Skin of body (tissue), 1 donor: ENCODE measurements at regions not wholly inside any gene's neighbourhood (a gene's known extent, or its start where the extent isn't known, plus 50 kb on each side); places are given as distances from the start of the nearest gene placed in this dataset.

Experiments used
- DNase-seq: peaks from one replicate; lab custom pipeline; 2025; lab: John Stamatoyannopoulos, UW

DNA sequence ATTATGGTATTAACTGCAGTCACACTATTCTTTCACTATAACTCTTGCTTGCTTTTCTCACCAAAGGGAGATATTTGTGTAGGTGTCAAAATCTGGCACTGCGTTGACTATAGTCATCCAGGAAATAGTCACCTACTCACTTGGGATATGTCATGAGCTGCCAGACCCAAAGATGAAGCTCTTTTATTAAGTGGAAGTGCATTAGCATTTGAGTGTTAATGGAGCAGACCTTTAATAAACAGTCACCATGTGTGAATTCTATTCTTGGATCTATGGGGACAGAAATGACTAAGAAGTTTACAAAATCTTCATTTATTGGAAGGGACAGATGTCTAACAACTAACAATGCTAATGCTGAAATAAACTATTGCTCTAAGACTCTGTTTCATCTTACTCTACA, 130.1 kb upstream of the NEDD9 start:
- DNase-seq: no peak

DNA sequence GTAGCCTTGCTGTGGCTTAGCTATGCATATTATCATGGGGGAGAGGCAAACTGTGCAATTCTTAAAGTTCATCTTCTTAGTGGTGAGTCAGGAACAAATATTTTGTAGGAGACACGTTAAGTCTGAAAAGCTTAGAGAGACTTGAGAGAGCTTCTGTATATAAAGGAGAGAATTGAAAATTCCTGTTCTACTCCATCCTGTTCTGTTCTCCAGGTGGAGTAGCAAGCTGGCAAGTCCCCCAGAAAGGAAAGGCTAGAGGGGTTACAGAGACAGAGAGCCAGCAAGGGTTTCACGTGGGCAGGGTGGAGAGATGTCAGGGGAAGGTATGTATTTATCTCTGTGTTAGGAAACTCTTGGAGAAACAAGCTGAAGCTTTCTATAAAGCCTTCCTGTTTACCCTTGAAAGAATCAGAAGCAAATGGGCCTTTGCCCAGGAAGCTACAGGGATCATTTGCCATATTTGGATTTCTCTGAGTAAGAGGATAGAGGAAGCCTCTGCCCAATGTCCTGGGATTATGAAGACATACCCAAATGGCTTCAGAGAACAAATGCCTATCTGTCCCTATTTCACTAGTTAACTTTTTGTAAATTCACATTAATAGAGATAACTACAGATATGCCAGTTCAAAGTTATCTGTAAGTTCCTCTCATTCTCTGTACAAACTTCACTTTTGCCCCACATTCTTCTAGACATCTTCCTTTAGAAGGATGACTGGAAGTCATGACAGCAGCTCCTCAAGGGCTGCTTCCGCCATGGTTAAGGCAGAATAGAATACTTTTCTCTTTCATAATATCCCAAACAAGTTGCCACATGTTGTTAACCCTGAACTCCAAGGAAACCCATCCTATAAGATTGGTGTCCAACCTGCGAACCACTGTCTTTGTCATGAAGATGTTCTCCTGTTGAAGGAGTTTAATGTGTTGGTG, 126.7 kb upstream of the NEDD9 start:
- DNase-seq: no peak

DNA sequence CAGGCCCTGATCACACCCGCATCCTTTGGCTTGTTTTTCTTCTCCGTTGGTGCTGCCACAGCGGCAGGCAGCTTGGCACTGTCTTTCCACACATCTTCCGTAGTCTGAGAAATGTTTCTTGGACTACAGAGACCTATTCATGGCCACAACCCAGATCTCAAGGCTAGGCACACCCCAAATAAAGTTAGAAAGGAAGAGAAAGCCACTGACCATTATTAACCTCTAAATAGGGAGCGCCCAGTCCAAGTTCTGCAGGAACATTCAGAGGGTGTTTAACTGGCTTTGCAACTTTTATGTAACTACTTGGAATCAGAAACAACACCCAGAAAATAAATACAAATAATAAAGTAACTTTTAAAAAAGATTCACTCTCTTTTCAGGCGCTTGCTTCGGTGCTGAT, 124.8 kb upstream of the NEDD9 start:
- no peak for DNase-seq

DNA sequence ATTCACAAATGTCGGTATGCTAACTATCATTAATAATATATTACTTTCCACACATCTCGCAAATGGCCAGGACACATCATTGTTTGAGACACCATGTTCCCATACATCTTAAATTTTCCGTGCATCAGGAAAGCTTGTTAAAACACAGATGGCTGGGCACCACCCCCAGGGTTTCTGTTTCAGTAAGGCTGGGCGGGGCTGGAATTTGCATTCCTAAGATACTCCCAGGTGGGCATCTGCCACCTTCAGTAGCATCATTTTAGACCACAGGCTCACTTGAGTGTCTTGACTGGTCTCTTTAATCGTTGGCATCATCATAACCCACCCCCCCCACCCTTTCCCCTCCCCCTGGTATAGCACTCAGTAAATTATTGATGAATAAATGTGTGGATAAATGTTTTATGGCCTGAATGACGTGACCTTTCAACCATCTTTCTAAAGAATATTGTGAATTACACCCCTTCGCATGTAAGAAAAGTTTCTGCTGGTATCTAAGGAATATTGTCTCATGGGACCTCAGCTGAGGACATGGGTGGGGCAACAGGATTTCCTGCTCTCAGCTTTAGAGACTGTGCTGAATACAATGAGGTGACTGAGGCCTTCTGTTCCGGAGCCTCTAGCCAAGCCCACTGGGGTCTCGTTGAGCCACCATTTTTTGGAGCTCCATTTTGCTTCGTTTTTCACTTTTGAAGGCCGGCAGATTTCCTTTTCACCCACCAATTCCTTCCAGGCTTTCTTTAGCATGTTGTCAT, 124.1 kb upstream of the NEDD9 start:
- no peak for DNase-seq

DNA sequence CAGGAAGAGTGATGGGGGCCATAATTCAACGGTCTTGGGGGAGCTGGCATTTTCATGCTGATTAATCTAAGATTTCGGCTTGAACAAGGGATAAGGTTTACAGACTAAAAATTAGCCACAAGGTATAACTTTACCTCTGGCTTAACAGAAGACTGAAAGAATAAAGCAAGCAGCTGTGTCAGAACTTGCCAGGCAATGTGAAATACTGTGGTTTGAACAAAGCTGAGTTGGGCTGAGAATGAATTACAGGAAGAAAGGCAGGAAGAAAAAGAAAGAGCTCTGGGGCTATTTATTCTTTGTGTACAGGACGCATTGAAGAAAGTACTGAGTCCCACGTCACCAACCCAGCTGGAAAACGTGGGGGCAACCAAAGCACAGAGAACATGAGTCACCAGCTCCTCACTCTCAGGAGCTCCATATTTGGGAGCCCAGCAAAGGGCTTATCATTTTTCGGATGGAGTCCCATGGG, 121.5 kb upstream of the NEDD9 start:
- DNase-seq: no peak

DNA sequence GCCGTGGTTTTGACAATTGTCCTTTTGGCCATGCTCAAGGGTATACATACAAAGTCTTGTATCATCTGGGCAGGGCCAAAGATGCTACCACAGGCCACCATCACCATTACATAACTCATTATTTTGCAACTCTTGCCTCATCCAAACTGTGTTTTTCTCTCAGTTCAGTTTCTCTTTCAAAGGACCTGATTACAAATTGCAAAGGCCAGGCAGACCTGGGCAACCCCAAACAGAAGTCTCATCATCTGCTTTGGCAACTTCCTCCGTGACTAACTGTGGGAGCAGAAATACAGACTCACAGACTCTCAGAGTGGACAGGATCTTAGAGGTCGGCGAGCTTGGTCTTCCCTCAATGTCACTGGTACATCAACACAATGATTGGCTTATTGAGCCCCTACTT, 117.8 kb upstream of the NEDD9 start:
- no peak for DNase-seq

DNA sequence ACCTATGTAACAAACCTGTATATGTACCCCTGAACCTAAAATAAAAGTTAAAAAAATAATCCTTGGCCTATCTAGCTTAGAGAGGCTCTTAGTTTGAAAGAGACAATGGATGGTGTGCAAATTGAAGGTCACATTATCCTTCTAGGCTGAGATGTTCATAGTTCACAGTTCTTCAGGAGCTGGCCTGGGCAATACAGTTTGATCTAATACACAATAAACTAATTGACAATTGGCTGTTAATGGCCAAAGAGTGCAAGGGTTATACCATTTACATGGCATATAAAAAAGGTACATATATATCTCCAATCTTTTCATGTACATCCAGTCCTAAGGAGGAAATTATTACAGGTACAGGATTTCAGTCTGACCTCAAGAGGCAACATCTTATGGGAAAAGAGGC, 117.4 kb upstream of the NEDD9 start:
- no peak for DNase-seq

DNA sequence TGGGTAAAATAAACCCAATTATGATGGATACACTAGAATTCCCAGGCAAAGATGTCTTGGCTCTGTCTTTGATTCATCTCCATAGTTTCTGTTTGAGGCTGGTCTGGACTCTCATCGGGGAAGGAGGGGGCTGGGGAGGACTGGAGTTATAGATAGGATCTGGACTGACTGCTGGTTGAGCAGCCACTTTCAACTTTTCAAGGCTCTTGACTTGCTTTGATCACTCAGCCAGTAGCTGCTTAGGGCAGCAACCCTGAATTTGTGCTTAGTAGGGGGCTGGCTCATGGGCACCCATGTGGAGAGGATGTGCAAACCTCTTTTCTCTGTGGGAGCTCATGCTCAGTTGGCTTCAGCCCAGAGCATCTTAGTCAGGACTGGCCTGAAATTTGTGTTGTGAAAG, 114.0 kb upstream of the NEDD9 start:
- DNase-seq: no peak

DNA sequence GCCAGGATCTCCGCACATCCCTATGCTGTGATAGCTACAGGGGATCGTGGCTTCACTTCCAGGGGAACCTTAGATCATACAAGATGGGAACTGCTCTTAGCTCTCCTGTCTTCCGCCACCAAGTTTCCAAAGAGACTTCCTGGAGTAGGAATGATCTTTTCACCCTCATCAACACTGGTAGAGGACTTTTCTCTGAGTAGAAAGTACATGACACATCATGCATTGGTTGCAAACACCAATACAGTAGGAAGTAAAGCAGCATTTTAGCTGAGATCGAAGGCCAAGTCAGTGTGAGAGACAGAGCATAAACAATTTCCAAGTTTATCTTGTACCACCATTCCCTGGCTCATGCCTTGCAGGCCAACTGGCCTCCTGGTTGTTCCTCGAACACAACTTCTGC, 113.1 kb upstream of the NEDD9 start:
- DNase-seq: no peak

DNA sequence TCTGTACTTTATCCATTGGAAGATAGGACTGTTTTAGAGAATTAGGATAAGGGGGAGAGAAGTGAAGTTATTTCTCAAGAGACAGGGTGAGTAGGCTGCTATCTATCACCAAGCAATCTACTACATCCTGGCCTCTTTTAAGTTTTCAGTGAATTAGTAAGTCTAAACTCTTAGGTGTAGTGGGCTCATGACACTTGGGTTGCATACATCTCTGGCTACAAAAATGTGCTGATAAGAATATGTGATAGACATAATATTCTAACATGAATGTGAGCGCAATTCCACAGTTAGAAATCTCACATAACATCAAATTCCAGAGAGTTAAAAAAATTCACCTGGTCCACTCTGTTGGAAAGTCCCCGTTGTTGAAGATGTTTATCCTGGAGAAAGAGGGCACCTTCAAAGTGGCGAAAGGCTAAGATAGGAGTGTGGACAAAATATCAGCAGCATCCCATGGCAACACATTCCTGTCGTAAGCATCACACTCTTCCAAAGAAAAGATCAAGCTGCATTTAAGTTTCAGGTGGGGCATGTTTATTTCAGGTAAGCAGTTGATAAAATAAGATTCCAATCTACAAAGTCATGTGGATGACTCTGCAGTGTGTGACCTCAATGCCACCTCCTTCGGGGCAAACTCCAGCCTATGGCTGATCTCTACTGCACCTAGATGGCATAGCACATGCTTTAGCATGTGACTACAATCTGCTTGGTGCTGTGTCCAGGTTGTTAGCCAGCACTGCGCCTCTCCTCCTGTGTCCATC, 111.7 kb upstream of the NEDD9 start:
- DNase-seq: no peak

DNA sequence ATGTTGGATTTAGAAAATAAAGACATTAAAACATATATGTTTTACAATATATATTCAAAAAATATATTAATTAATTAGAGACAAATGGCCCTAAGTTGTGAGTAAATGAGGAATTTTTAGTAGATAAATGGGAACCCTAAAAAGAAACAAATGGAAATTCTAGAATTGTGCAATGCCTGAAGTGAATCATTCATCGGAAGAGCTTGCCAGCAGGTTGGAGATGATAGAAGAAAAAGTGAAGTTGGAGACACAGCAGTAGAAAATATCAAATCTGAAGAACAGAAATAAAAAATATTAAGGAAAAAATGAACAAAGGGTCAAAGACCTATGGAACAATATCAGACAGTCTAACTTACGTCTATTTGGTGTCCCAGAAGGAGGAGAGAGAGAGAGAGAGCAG, 109.4 kb upstream of the NEDD9 start:
- DNase-seq: no peak

DNA sequence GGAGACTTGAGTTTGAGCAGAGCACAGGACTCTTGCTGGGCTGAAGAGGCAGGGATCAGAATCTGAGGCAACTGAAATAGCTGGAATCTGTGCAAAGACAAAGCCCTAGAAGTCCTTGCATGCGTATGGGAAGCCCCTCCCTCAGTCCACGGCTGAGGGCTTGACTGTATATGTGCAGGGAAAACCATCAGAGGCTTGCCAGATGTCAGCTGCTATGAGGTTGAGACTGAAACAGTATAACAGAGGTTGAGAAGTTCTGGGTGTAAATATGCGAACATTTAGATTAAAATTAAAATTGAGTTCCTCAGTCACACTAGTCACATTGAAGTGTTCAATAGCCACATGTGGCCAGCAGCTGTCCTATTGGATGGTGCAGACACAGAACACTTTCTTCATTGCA, 108.8 kb upstream of the NEDD9 start:
- no peak for DNase-seq

DNA sequence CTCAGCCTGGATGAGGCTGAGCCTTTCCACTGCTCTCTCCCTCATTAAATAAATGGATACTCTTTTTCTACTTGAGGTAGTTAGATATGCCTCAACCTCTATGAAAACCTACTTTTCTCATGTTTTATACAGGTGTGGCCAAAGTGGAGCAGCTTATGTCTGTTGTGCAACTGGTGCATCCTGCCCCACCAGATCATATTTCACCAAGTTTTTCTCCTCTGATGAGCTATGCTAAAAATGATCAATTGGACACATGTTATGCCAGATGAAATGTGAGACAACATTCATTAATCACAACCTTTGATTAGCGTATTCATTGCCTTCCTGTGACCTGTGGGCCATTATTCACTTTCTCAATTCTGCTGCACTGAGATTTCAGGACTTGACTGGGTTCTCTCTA, 106.9 kb upstream of the NEDD9 start:
- no peak for DNase-seq

DNA sequence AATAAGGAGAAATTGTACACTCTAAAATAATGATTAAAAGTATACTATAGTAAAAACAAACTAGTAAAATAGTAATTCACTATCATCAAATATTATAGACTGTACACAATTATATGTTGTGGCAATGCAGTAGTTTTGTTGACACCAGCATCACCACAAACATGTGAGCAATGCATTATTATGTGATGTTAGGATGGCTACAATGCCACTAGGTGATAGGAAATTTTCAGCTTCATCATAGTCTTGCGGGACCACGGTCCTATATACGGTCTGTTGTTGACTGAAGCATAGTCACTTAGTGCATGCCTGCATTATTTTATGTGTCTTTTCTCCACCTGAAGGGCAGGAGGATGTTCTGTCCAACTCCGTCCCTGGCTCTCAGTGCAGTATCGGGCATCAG, 104.8 kb upstream of the NEDD9 start:
- DNase-seq: no peak

DNA sequence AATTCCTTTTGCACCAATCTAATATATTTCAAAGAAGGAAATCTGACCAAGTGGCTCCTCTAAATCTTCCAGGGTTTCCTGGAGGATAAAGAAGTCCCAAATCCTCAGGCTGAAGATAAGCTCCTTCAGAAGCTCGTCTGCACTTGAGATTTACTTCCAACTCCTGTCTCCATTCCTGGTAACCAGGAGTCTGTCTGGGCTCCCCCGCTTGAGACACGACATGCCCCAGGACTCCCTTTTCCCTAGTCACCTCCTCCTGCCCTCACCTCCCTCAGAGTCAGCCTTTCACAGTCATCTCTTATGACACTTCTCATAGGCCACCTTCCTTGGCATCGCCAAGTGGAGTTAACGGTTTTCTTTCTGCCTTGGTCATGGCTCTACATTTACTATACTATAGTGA, 103.4 kb upstream of the NEDD9 start:
- no peak for DNase-seq

DNA sequence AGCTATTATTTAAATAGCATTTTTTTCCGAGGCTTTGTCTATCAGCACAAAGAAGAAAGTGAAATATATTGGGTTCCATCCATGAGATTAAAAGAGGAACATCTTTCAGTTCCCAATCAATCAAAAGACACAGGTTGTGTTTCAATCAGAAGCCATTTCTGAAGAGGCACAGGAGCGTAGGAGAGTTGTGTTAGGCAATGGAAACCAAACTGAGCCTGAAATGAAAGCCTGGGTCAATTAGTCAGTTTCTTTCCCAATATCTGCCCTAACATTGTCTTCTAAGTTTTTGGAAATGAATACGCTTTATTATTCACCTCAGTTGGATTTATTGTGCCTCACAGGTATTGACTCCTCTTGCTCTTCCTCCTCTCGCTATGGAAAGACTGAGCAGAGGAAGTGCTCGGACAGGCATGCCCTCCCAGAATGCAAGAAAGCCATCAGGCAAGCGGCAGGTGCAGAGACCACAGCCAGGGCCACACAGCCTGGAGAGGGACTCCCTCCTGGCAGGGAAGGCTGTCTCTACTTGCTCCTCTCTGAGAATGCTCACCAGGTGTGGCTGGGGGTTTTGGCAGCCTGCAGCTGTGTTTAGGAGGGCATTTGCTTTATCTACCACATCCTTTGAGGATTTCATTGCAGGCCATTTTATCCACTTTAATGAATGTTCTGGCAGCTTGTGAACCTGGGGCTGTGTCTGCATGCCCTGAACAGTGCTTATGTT, 100.8 kb upstream of the NEDD9 start:
- DNase-seq: no peak

DNA sequence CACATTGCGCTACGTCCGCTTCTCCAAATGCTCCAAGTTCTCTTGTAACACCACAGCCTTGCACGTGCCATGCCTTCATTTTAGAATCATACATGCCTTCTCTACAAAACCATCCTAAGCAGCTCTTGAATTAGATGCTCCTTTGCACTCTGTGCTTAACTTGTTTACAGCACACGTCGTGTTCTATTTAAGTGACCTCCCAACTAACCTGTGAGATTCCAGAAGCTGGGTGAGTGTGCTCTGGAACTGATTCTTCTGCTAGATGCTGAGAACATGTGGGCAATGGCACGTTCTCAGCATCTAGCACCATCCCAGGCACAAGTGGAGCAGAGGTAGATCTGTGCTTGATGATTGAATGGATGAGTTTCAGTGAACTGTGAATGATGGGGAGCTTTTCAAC, 100.0 kb upstream of the NEDD9 start:
- no peak for DNase-seq

DNA sequence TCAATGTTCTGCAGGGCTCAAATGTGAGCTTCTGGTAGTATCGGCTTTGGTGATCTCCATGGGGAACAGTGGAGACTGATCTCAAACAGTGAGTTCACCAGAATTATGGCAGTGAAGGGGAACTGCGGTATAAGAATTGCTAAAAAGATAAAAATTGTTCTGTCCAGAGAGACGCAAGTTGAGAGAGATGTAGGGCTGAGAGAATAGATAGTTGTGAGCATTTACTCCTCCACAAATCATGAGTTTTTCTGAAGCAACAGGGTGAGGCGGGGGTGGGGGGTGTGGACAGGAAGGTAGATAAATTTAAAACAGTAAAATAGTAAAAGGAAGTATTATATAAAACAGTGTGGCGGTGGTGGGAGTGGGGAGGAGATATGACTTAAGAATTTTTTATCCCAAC, 98.6 kb upstream of the NEDD9 start:
- DNase-seq: no peak

DNA sequence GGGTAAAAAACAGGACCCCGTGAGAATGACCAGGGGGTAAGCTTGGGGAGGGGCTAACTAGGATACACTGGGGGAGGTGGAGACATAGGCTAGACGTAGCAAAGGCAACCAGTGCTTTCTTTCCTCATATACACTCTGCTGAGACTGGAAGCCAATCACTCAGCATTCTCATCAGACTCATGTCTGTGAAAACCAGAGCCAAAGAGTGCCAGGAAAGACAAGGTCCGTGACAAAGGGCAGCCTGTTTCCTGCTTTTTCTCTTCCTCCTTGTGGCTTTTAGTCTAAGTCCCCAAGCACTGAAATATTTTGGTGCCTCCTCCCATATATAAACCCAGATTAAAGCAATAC, 97.9 kb upstream of the NEDD9 start:
- no peak for DNase-seq

DNA sequence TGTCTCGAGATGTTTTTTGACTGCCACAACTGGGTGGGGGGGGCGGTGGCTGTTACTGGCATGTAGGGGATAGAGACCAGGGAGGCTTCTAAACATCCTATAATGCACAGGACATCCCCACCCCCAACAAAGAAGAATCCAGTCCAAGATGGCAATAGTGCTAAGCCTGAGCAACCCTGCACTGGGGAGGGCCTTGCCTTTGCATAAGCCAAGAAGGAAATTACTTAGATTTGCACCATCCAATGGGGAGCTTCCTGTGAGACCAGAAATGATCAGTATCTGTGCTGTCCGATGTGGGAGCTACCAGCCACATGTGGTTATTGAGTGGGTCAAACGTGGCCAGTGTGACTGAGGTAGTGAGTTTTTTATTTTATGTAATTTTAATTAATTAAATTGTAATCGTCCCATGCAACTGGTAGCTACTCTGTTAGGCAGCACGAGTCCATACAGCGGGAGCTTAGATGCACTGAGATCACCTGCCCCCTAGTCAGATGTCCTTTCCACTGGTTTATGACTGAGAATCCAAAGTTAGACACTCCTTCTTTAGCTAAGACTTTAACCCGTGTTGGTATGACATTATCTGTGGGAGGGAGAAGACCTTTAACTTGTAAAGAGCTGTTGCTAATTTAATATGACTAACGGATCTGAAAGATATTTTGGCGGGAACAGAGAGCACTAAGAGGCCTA, 97.4 kb upstream of the NEDD9 start:
- no peak for DNase-seq
